K562 (cell line): ENCODE measurements at regions not wholly inside any gene's neighbourhood (a gene's known extent, or its start where the extent isn't known, plus 50 kb on each side); places are given as distances from the start of the nearest gene placed in this dataset.

Source experiments
- ATAC-seq: fragments of 200-7000 bp; cut with Tn5 transposase; 3 replicates; pipeline ENCODE4 v1.9.1; 2020; ENCODE audit warnings: moderate library complexity
- BruUV-seq: library from RNA; stranded (reverse); fragments of 400-500 nt; replicated peaks from 2 replicates; lab custom pipeline; 2021; lab: Mats Ljungman, UMichigan
- CTCF ChIA-PET: fragments of 300-600 bp; formaldehyde crosslinking; extraction: SDS; loops from one replicate; lab custom pipeline; 2021; ENCODE audit warnings: low intra/inter-chr PET ratio; lab: Yijun Ruan, JAX
- POLR2A ChIA-PET: fragments of 300-600, 350-650 bp; sonication (Branson Sonifier 250); formaldehyde crosslinking; extraction: SDS; loops from one replicate; lab custom pipeline; 2021; ENCODE audit warnings: antibody characterized with exemption, inconsistent platforms; lab: Yijun Ruan, JAX
- DNase-seq, 4 experiments: peaks; one replicate each; pipeline versions ENCODE4 v3.0.0 to v3.0.0-alpha.2; 2011 to 2018; ENCODE audit warnings: low spot score in 3 of 4, mixed read lengths in 3 of 4; ENCODE audit errors: extremely low read depth in 1 of 4
- FAIRE-seq: peaks from 2 replicates; lab custom pipeline; 2011; peaks lifted over from hg19 to GRCh38; lab: Jason Lieb, UNC
- H2AFZ ChIP-seq: 2 replicates; pipeline ENCODE4 v1.6.0; 2011; ENCODE audit warnings: low read depth, low read length, control low read depth, inconsistent platforms
- H3K27ac ChIP-seq: fragments of 200-600 bp; 3 replicates; pipeline ENCODE4 v1.8.0; 2011; ENCODE audit warnings: low read depth, mild to moderate bottlenecking, control low read depth, inconsistent platforms, low read length, moderate library complexity, mixed read lengths; ENCODE audit errors: extremely low read depth
- H3K27me3 ChIP-seq, 2 experiments: fragments of 300-600 bp in 1 of 2; 2 replicates in 1 of 2; 3 replicates in 1 of 2; pipeline versions ENCODE4 v1.6.0 to v1.8.0; 2011; ENCODE audit warnings: inconsistent platforms in 2 of 2, low read length in 2 of 2, mild to moderate bottlenecking in 1 of 2, mixed read lengths in 1 of 2, moderate library complexity in 1 of 2; ENCODE audit not compliant: control insufficient read depth in 2 of 2, insufficient read depth in 2 of 2
- H3K36me3 ChIP-seq: fragments of 300-600 bp; 3 replicates; pipeline ENCODE4 v1.8.0; 2011; ENCODE audit warnings: mild to moderate bottlenecking, low read length, inconsistent platforms; ENCODE audit not compliant: control insufficient read depth, insufficient read depth
- H3K4me1 ChIP-seq, 2 experiments: fragments of 200-600 bp in 1 of 2; replicated peaks in 1 of 2; 2 replicates in 1 of 2; 3 replicates in 1 of 2; pipeline versions ENCODE4 v1.5.1 to v1.8.0; 2011; ENCODE audit warnings: inconsistent platforms in 2 of 2, low read length in 2 of 2, mild to moderate bottlenecking in 1 of 2, mixed read lengths in 1 of 2, moderate library complexity in 1 of 2; ENCODE audit not compliant: control insufficient read depth in 2 of 2, insufficient read depth in 2 of 2
- H3K4me2 ChIP-seq: 2 replicates; pipeline ENCODE4 v1.6.1; 2011; ENCODE audit warnings: low read length, control low read depth, inconsistent platforms, mixed read lengths; ENCODE audit not compliant: insufficient read depth
- H3K4me3 ChIP-seq: fragments of 200-600 bp; sonication (generic), shearing (Covaris generic); 2 replicates; pipeline ENCODE4 v1.5.1; 2016; ENCODE audit warnings: control low read depth, inconsistent platforms
- H3K79me2 ChIP-seq: fragments of 200-600 bp; 3 replicates; pipeline ENCODE4 v1.8.0; 2011; ENCODE audit warnings: low read length, inconsistent platforms; ENCODE audit not compliant: control insufficient read depth, insufficient read depth
- H3K9ac ChIP-seq, 2 experiments: 2 replicates each; pipeline versions ENCODE4 v1.6.0 to v1.6.1; 2011; ENCODE audit warnings: low read depth in 2 of 2, low read length in 2 of 2, control low read depth in 1 of 2, inconsistent platforms in 1 of 2, mild to moderate bottlenecking in 1 of 2, mixed read lengths in 1 of 2; ENCODE audit not compliant: insufficient read depth in 1 of 2
- H3K9me1 ChIP-seq: one replicate; pipeline ENCODE4 v1.6.0; 2011; ENCODE audit warnings: inconsistent platforms, mild to moderate bottlenecking, low read length, moderate library complexity; ENCODE audit not compliant: control insufficient read depth, insufficient read depth
- H3K9me3 ChIP-seq: replicated peaks from 2 replicates; pipeline ENCODE4 v1.5.1; 2011; ENCODE audit warnings: low read depth, low read length, inconsistent platforms; ENCODE audit not compliant: control insufficient read depth, insufficient read depth
- H4K20me1 ChIP-seq: replicated peaks from 2 replicates; pipeline ENCODE4 v1.6.1; 2011; ENCODE audit warnings: low read length, inconsistent platforms, mixed read lengths; ENCODE audit not compliant: control insufficient read depth, insufficient read depth
- CCNT2 ChIP-seq: IDR thresholded peaks from 2 replicates; pipeline ENCODE4 v1.6.1; 2011; ENCODE audit warnings: borderline replicate concordance, low read depth, mild to moderate bottlenecking, moderate library complexity, mixed read lengths, low read length; ENCODE audit not compliant: insufficient read length; ENCODE audit errors: extremely low read depth
- DNMT1 ChIP-seq: fragments of 450-650 bp; IDR thresholded peaks from 2 replicates; pipeline ENCODE4 v1.6.1; 2016; ENCODE audit warnings: antibody characterized with exemption, mild to moderate bottlenecking
- MLX ChIP-seq, 2 experiments: fragments of 450-650 bp in 1 of 2; sonication (generic) in 1 of 2; formaldehyde crosslinking; conservative IDR thresholded peaks; 2 replicates each; pipeline versions ENCODE4 v1.4.0 to v1.8.1; 2020 to 2022; ENCODE audit warnings: mild to moderate bottlenecking in 1 of 2, missing genetic modification reagents in 1 of 2
- RB1 ChIP-seq: fragments of 450-650 bp; IDR thresholded peaks from 2 replicates; pipeline ENCODE4 v1.6.1; 2017; ENCODE audit warnings: low read depth, mild to moderate bottlenecking
- RERE ChIP-seq: sonication (generic); formaldehyde crosslinking; IDR thresholded peaks from 2 replicates; pipeline ENCODE4 v1.8.0; 2023; ENCODE audit warnings: missing genetic modification reagents, mild to moderate bottlenecking, borderline replicate concordance
- TAF9B ChIP-seq: fragments of 450-650 bp; IDR thresholded peaks from 2 replicates; pipeline ENCODE4 v1.6.1; 2018; ENCODE audit warnings: mild to moderate bottlenecking; ENCODE audit not compliant: partially characterized antibody
- ZC3H8 ChIP-seq: fragments of 450-650 bp; IDR thresholded peaks from 2 replicates; pipeline ENCODE4 v1.6.1; 2017
- ZNF217 ChIP-seq: sonication (generic); formaldehyde crosslinking; IDR thresholded peaks from 2 replicates; pipeline ENCODE4 v1.8.0; 2022; ENCODE audit warnings: mild to moderate bottlenecking, missing genetic modification reagents
- WGBS: fragments of 100-300 bp; shearing (Covaris generic); methylation state at CpG from one replicate; pipeline ENCODE4 v1.1.6; 2016; ENCODE audit warnings: low coverage, mixed read lengths; ENCODE audit not compliant: insufficient coverage; ENCODE audit errors: missing lambda C conversion rate; 5-methylcytosine and 5-hydroxymethylcytosine counted together
- in situ Hi-C: fragments of 300-500 bp; cut with MboI; formaldehyde crosslinking; loops from 4 replicates; pipeline ENCODE4 v1.15.0; 2018; ENCODE audit warnings: inconsistent platforms, mixed read lengths
- intact Hi-C: fragments of 100-400 bp; cut with micrococcal nuclease; formaldehyde crosslinking; loops from 2 replicates; pipeline ENCODE4 v1.14.2; 2022

- H3K4me2 ChIP-seq, result no peak overlapping the region
- intact Hi-C loops, result no loop called here
- no peak for ATAC-seq
- H3K9me3 ChIP-seq, result no peaks in the 10 kb centered on the region
- H3K9ac ChIP-seq, result no peak overlapping the region
- no peak for FAIRE-seq
- no peaks in the 10 kb centered on the region for H4K20me1 ChIP-seq
- DNase-seq, result no peak
- no TSS peak for BruUV-seq
- no peak overlapping the region for H2AFZ ChIP-seq
- WGBS, result 0% methylated on average over 1 of the region's 3 CpGs
- POLR2A ChIA-PET, result no interaction called here
- H3K27ac ChIP-seq, result no peak overlapping the region
- CTCF ChIA-PET, result no interaction called here
- in situ Hi-C loops, result no loop called here
- H3K4me3 ChIP-seq, result no peak overlapping the region
- no peaks in the 10 kb centered on the region for H3K36me3 ChIP-seq
- H3K27me3 ChIP-seq, result no peaks in the 10 kb centered on the region
- no peaks in the 10 kb centered on the region for H3K9me1 ChIP-seq
- TF ChIP-seq TAF9B (no peak), RB1 (no peak), DNMT1 (no peak), RERE (CRISPR knock-in tag) (no peak), ZNF217 (no peak), MLX (CRISPR knock-in tag; conservative IDR thresholded peaks at IDR 0.05) (no peak), ZC3H8 (no peak), CCNT2 (no peak)
- no peaks in the 10 kb centered on the region for H3K4me1 ChIP-seq
- H3K79me2 ChIP-seq, result no peaks in the 10 kb centered on the region
Observed at GRCh38 chr3:103494512-103494911, 1059.7 kb downstream of the ZPLD1 start.
